Activated CD8-positive, alpha-beta memory T cell treated with anti-CD3 and anti-CD28 coated beads, Interleukin-2, amount 50 U/mL, for 48 hours (primary cell): ENCODE measurements at regions not wholly inside any gene's neighbourhood (a gene's known extent, or its start where the extent isn't known, plus 50 kb on each side); places are given as distances from the start of the nearest gene placed in this dataset.

Experiments
- DNase-seq: peaks from one replicate; pipeline ENCODE4 v3.0.0-alpha.2; 2020

DNA sequence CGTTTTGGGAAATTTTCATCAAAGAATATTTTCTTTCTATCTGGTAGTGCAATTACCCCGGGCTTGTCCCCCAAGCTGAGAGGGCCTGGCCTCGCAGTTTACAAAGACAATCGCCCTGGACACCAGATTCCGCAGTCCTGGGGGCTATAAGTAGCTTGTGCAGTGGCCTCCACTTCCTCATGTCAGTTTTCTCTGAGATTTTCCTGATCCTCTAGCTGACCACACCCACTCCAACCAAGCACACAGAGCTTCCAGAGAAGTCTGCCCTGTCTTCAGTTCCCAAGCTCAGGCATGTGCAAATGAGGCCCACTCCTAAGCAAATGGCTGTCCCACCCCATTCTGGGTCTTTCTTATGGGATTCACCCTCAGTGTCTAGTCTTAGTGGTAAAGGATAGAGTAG is 245.3 kb downstream of the MAFB start:
- DNase-seq: no peak

DNA sequence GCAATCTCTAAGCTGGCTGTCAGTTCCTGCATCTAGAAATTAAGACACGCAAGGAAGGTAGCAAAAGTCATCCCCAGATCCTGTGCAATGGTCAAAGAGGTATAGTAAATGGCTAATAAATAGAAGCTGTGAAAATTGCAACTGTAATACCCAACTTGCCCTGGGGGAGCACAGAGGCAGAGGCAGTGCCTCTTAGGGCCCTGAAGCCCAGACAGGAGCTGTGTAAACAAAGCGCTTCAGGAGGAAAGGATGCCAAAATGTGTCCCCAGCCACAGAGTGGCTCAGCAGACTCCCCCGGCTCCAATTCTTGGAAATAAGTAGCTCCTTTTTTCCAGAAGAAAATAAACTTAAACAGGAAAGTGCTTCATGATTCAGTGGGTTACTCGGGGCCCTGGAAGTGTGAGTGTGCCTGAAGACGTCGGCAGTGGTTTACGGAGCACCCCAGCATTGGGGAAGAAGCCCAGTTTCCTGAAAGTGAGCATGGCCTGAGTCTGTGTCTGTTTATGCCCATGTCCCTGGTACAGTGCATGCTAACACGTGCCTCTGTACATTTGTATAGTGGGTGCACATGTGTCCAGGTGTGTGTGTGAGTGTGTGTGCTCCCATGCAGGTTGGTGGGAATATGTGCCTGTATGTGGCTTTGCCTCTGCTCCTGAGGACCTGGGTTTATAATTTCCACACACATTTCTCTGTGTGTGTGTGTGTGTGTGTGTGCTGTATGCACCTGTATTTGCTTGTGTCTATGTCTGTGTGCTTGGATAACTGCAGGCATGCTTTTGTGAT is 246.7 kb downstream of the MAFB start:
- no peak for DNase-seq

DNA sequence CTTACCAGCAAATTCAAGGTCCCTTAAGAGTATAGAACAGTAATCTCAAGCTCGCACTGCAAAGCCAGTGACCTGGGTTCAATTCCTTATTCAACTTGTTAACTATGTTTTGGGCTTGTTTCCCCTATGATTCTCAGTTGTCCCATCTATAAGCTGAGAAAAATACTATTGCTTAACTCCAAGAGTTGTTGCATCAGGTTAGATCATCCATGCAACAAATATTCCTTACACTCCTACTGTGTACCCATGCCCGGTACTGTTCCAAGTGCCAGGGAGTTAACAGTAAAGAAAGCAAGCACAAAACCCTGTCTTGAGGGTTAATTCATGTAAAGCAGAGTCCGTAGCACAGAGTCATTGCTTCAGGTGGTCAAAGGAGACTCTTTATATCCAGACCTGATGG is 247.3 kb downstream of the MAFB start:
- no peak for DNase-seq

DNA sequence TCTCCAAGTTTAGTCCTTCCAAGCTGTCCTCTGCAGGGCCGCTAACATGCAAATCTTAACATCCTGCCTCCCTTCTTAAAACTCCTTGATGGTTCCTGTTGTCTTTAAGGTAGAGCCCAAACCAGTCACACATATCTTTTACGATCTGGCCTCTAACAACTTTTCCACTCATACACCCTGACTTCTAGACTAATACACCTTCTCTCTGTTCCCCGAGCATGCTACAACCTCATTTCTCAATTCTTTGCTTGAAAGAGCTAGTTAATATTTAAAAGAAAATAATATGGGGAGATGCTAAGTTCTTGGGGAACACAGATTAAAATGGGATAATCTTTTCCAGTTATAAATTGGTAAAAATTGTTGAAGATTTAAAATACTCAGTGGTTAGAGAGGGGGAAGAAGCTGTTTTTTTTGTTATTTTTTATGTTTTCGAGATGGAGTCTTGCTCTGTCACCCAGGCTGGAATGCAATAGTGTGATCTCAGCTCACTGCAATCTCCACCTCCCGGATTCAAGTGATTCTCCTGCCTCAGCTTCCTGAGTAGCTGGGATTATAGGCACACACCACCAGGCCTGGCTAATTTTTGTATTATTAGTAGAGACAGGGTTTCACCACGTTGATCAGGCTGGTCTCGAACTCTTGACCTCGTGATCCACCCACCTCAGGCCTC is 250.7 kb downstream of the MAFB start:
- DNase-seq: no peak

DNA sequence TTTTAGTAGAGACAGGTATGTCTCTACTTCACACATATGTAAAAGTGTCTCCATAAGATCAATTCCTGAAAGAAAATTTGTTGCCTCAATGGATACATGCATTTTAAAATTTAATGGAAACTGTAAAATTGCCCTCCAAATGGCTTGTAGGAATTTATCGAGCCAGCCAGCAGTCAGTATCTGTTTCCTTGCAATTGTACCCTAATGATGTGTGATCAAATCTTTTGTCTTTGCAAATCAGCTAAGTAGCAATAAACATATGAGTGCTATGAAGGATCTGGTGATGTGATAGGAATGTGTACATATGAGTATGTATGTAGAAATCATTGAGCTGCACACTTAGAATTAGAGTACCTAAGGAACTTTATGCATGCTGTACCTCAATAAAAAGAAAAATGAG is 253.0 kb downstream of the MAFB start:
- DNase-seq: no peak

DNA sequence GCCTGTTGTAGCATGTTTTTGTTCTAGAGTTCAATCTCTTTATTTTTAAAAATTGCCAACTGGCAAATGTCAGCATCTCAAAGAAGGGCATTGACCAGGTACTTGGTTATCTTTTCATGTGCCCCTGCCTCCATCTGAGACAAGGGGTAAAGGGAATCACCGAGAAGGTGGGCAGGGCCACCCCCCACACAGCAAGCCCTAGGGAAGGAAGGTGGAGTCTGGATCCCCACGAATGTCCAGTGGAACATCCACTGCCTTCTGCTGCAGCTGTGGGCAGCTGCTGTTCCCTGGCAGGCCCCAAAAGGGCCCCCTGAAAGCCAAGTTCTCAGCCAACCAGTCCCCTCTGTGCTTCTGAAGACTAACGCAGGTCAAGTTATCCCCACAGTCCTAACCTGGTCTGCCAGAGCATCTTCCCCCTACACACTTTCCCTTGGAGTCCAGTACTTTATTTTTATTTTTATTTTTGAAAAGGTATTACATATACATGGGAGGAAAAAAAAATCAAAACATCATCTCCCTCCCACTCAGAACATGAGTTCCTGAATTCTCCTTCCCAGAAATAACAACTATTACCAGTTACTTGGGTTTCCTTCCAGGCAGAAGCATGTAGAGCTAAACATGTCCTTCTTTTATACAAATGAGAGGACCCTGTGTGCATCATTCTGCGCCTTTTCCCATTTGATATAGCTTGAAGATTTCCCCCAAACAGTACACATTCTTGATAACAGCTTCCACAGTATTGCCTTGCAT is 253.7 kb downstream of the MAFB start:
- DNase-seq: no peak

DNA sequence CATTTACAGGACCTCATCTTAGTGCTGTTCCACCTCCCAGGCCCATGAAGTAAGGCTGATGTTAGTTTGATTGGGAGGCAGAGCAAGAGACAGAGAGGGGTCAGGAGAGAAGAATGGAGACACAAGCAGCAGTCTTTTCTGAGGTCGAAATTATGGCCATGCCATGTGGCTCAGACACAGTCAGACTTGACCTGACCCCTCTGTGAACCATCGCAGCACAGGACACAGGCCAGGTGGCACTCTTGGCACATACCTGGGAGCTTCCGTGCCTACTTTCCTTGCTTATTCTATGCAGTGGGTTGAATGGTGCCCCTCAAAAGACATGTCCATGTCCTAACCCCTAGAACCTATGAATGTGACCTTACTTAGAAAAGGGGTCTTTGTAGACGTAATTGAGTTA is 254.9 kb downstream of the MAFB start:
- DNase-seq: no peak

DNA sequence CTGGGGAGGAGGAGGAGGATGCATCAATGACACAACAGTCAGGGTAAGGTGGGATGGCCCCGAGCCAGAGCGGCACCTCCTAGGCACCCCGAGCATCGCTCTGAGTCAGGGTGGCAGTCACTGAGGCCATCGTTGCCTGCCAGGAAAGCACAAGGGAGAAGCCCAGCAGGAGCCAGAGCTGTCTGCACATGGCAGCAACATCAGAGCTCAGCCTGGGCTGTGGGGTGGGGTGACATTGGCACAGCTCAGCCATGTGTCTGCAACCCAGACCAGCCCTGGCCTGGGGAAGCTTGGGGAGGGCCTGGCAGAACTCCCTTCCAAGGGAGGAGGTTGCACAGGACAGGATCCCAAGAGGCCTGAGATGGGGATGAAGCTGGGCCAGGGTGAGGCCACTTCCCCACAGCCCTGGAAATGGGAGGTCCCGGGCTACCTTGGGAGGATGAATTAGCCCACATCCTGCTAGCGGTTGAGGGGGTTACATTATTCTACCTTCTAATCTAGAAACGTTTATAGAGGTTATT is 255.6 kb downstream of the MAFB start:
- no peak for DNase-seq

DNA sequence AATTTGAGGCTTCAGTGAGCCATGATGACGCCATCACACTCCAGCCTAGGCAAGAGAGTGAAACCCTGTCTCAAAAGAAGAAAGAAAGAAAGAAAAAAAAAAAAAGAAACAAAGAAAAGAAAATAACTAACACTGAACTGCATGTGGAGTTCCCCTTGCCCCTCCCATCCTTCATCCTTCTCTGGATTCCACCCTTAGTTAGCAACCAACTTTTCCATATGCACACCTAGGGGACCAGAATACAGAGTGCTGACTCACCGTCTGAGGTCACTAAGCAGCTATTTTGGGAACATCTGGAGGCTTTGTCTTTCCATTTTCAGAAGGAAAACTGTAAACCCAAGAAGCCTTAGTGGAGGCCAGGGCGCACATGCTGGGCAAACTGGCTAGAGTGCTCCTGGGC is 257.4 kb downstream of the MAFB start:
- no peak for DNase-seq

DNA sequence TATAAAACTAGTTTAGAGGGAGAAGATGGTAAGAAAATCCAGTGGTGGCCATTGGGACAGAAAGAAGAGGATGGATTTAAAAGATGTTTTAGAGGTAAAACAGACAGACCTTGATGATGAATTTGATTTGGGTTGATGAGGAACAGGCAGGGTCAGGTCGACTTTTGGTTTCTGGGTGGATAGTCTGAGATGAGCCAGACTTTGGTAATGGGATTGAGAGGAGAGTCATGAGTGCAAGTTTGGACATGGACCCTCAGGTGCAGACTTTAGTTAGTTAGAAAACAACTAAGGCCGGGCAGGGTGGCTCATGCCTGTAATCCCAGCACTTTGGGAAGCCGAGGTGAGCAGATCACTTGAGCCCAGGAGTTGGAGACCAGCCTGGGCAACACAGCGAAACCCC is 257.9 kb downstream of the MAFB start:
- no peak for DNase-seq

DNA sequence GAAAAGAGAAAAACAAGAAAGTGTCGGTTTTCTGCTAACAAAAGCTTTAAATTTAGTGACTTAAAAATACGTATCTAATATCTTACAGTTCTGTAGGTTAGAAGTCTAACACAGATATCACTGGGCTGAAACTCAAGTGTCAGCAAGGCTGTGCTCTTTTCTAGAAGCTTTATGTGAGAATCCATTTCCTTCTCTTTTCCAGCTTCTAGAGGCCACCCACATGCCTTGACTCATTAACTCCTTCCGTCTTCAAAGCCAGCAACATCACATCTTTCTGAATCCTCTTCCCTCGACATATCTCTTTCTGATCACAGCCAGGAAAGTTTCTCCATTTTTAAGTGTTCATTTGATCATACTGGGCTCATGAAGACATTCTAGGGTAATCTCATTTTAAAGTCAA is 262.0 kb downstream of the MAFB start:
- no peak for DNase-seq

DNA sequence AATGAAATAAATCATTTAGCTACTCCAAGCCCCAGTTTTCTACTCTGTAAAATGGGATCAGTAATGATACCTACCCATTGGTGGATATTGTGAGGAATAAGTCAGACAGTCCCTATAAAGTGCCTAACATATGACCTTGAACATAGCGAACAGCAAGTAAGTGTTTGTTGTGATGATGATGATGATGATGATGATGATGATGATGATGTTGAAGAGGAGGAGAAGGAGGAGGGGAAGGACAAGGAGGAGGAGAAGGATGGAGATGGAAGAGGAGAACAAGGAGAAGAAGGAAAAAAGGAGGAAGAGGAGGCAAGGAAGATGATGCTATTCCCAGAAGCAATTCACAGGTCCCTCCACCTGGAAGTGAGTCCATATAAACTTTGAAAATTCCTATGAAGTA is 264.3 kb downstream of the MAFB start:
- no peak for DNase-seq

DNA sequence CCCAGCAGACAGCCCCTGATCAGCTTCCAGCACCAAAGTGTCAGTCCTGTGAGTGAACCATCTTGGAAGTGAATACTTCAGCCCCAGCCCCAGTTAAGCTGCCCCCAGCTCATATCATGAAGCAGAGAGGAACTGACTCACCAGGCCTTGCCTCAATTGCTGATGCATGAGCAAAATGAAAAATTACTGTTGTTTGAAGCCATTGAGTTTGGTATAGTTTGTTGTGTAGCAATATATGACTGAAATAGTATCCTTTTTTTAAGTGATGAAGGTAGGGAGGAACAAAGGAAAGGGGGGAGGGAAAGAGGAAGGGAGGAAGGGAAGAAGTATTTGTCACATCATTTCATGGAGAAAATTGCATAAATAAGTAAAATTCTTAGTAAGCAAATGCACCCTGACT is 266.4 kb downstream of the MAFB start:
- no peak for DNase-seq

DNA sequence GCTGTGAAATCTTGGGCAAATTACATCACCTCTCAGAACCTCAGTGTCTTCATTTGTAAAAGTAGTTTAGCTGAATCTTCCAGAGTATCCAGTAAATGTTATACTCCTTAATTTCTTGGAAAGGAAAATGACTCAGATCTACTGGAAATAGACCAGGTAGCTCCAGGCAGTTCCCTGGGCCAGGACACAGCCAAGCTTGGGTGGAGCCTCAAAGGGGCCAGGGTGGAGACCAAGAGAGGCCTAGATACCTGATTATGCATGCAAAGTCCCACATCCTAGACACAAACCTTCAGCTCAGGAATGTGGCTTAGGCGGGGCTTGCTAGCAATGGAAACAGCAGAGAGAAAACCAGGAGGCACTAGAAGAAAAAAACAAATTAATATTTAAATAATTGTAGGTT is 272.8 kb downstream of the MAFB start:
- DNase-seq: no peak

DNA sequence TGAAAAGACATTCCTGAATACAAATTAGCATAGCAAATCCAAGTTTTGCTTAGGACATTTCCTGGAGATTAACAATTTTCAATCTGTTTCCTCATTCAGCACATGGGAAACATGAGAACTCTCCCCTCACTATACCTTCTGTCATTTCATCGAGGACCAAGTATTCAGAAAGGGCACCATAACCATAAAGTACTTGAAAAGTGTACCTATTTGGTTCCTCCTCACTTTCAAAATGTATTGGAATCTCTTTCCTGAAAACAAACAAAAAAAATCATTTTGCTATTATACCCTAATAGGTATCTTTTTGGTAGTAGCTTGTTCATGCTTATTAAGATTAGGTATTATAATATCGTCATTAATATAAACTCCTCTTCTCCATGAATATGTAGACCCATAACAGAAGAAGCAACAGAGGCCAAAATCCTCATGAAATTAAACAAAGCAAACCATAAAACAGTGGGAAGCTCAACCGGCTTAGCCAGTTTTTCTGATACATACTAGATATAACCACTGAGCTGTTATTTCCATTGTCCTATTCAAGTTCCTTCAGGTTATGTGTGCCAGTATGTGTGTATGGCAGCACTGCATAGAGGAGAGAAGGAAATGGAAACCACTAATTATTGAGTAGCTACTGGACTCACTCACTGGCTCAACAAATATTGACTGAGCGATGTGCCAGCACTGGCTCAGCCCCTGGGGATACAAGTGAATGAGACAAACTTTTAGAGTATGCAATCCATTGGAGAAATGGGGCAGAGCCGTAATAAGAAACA is 274.0 kb downstream of the MAFB start:
- DNase-seq: no peak

DNA sequence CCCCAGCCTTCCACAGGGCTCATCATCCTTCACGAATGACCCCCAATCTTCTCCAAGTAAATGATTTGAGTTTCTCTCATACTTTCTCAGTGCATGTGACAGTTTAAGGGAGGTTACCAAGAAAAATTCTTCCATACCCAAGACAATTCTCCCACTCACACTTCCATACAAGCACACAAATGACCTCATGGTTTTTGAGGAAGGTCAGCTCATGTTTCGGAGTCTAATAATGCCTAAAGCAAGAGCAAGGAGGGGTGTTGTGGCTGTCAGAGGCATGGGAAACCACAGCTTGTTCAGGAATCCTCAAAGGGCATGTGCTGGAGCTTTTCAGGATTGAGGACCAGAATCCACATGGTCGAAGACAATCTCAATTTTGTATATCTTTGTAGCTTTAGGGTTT is 279.0 kb downstream of the MAFB start:
- no peak for DNase-seq

DNA sequence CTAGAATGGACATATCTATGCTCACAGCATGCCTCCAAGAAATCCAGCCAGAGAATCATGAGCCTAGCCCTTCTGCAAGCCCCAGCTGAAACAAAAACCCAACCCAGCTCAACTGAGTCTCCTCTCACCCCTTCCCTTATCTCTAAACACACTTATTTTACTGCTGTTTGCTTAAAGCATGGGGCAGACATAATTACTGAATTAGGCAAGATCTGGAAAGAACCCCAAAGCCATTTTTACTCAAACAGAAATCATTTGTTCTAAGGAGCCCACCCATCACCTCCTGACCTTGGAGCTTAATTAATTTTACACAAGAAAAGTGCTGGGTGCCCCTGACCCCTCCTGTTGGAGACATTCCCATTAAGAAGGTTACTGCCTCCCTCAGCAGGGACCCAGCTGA is 291.6 kb downstream of the MAFB start:
- DNase-seq: no peak

DNA sequence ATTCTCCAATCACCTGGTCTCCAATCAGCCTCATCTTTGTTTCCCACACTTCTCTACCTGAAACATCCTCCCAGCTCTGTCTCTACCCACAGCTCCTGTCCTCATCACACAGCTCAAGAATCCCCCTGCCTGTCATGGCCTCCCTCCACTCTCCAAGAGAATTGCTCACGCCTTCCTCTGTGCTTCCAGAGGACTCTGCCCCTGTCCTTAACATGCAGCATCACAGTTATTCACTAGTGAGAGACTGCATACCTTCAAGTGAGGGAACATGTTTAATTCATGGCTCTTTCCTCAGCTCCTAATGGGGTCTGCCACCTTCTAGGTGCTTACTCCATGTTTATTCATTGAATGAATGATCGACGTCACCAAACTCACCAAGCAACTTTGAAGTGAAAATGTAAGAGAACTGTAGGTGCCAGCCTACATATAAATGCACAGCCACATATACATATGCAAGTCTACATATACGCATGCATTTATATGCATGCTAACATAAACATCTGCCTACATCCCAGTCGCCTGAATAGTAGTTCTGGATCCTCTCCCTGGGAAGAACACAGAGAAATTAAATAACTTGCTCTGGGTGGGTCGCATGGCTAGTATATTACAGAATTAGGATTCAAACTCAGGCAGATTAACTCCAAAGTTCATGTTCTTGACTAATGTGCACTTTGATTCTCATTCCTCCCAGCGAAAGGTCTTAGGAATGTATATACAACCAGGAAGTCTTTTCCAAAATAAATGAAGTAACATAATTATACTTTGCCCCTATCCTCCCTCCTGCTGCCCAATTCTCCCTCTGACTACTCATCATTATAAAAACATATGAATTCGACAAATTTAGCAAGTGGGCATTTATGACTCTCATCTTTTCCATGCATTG is 295.6 kb downstream of the MAFB start:
- DNase-seq: no peak

DNA sequence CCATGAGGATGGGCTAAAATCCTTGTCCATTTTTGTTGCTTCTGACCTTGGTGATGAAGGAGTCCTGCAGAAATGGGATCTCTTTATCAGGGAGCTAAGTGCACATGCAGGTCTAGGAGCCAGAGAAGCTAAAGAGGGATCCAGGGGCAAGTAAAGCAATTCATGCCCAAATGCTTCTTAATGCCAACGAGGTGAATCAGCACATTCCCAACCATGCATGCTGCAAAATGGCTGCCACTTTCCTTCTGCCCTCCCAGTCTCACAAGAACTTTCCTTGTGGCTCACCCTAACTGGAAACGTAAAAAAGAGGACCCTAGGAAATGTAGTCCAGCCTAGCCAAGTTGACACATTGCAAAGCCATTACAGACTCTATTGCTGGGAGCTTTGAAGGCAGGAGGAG is 298.4 kb downstream of the MAFB start:
- no peak for DNase-seq

DNA sequence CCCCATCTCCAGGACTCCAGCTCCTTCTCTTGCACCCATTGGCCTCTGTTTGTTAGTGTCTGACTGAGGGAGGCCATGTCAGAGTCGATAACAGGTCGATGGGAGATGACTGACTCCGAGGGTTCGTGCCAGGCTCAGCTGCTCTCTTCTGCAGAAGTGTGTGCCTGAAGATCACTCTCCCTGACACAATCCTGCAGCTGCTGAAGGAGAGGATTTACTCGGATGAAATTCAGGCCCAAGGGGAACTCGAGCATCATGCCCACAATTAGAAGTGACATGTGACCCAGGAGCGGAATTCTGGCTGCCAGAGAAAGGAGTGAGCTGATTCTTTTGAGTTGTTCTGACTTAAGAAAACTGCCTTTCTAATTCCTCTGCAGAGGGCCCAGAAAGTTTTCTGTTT is 318.2 kb downstream of the MAFB start:
- no peak for DNase-seq

DNA sequence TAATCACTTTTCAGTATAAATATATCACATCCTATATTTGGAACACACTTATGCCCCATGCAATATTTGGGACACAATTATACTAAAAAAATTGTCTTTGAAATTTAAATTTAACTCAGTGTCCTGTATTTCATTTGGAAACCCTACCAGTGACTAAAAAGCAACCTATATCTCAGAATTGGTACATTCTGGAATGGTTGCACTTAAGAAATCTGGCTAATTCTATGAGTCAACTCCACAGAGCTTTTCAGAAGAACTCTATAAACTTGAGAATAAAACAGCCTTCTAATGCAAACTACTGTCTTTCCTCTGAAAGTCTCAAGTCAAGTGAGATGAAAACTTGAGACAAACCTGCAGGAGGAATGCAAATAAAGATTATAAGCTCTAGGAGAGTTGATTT is 320.2 kb downstream of the MAFB start:
- no peak for DNase-seq

DNA sequence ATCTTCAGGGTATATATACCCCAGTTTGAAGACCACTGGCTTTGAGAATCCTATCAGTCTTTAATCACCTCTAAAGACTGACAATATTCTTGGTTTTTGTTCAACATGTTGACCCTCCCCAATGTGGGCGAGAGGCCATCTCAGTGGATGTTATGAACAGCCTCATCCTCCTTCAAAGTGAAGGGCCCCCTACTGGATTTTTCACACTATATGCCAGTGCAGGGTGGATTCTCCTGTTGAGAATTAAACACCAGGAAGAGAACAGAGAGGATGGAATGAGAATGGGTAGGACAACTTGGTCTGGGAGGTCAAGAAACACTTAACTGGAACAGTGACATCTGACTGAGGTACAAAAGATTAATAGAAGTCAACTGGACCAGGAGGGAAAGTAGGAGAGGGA is 327.1 kb downstream of the MAFB start:
- no peak for DNase-seq
